ENCODE measurements at regions not wholly inside any gene's neighbourhood (a gene's known extent, or its start where the extent isn't known, plus 50 kb on each side); places are given as distances from the start of the nearest gene placed in this dataset.
"Not testable (repeated sequence)": the region's sequence is repeated elsewhere in the genome, so short reads cannot be mapped to it uniquely, and the experiment has no call there.

DNA sequence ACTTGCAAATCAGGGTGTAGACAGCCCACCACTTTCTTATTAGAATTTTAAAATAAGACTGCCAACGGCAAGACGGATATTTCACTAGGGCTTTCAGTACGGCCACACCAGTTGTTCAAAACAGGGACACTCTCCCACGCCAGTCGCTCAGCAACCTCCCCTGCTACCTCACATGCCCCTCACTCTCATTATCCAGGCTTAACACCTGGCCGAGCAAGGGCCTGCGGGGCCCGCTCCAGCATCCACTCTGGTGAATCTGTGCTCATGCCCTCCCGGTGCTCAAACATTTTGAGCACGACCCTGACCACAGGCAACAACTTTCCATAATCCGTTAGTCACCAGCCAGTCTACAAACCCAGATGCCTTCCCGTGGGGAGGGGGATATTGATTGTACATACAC, 209.5 kb downstream of the NPIPA8 start:
- H3K27ac Mint-ChIP-seq; H3K4me1 Mint-ChIP-seq; H3K9me3 Mint-ChIP-seq; ATAC-seq; H3K27me3 Mint-ChIP-seq; H3K36me3 Mint-ChIP-seq (ENCODE audit: low read depth); H3K4me3 Mint-ChIP-seq; DNase-seq: not testable (repeated sequence)

DNA sequence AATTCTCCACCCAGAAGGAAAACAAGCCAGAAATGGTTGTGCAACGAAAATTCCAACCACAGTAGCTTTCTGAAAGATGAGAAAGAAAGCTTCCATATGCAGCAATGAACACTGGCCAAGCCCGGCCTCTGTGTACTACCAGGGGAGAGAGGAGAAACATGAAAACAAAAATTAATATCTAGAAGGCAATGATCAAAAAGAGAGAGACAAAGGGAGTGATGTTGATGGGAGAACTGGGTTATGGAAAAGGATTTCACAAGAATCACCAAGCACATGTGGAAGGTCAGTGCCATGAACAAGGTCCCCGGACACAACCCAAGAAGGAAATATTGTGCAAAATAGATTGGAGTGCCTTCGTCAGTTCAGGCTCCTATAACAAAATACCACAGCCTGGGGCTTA, 217.4 kb downstream of the NPIPA8 start:
- H3K4me1 Mint-ChIP-seq; H3K9me3 Mint-ChIP-seq; DNase-seq; ATAC-seq; H3K4me3 Mint-ChIP-seq; H3K27me3 Mint-ChIP-seq; H3K36me3 Mint-ChIP-seq (ENCODE audit: low read depth); H3K27ac Mint-ChIP-seq: not testable (repeated sequence)

DNA sequence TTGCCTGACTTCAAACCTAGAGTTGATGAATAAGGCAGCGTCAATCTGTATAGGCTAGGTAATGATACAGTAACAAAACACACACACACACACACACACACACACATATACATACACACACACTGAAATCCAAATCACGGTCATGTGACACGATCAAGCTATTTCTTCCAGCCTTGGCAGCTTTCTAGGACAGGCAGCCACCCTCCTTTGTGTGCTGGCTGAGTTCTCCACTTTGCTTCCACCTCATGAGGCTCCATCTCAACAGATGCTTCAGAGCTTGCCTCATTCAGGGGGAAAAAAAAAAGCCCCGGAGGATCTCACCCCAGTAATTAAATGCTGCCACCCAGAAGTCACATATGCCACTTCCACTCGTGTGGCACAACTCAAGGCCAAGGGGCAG, 217.9 kb downstream of the NPIPA8 start:
- not testable (repeated sequence) for H3K4me1 Mint-ChIP-seq; H3K9me3 Mint-ChIP-seq; ATAC-seq; H3K36me3 Mint-ChIP-seq (ENCODE audit: low read depth); DNase-seq; H3K4me3 Mint-ChIP-seq; H3K27ac Mint-ChIP-seq; H3K27me3 Mint-ChIP-seq

DNA sequence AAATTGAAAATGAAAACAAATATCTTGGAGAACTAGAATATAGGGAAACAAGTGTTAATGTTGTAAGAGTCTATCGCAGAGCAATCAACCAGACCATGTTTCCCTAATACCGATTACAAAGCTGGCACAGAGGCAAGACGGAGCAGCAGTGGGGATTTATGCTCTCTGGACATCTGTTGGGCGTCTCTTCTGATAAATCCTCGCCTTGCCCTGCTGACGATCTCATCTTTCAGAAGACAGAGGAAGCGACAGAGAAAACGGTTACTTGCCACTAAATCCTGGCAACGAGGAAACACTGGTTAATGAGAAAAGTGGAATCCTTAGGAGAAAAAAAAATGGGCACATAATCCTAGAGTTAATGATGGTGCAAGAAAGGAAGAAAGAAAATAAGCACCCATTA, 218.5 kb downstream of the NPIPA8 start:
- not testable (repeated sequence) for H3K36me3 Mint-ChIP-seq (ENCODE audit: low read depth); ATAC-seq; H3K9me3 Mint-ChIP-seq; DNase-seq; H3K4me3 Mint-ChIP-seq; H3K27ac Mint-ChIP-seq; H3K4me1 Mint-ChIP-seq; H3K27me3 Mint-ChIP-seq

GRCh38 chr16:18104412-18104811, 232.1 kb downstream of the NPIPA8 start:
- H3K27me3 Mint-ChIP-seq; H3K27ac Mint-ChIP-seq; H3K4me1 Mint-ChIP-seq; ATAC-seq; H3K9me3 Mint-ChIP-seq; H3K36me3 Mint-ChIP-seq (ENCODE audit: low read depth); H3K4me3 Mint-ChIP-seq; DNase-seq: not testable (repeated sequence)

DNA sequence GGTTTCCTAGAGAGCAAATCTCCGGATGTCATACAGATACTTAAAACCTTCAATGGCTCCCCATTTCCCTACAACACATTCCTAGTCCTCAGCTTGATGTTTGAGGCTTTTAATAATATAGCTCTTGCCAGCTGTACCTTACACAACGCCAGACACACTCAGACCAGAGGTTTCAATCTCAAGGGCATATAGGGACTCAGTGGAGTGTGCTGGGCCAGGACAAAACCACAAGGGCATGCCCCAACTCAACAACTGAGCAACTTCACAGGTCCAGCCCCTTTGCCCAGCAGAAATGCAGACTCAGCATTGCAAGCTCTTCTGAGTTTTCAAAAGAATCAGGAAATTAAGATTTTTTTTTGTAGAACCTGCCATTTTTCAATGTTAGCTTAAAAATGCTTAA, 235.5 kb downstream of the NPIPA8 start:
- not testable (repeated sequence) for H3K27ac Mint-ChIP-seq; H3K4me3 Mint-ChIP-seq; H3K9me3 Mint-ChIP-seq; H3K4me1 Mint-ChIP-seq; H3K27me3 Mint-ChIP-seq; ATAC-seq; H3K36me3 Mint-ChIP-seq (ENCODE audit: low read depth); DNase-seq

GRCh38 chr16:18092605-18093004, 243.9 kb downstream of the NPIPA8 start:
- H3K4me1 Mint-ChIP-seq; ATAC-seq; H3K27me3 Mint-ChIP-seq; H3K36me3 Mint-ChIP-seq (ENCODE audit: low read depth); H3K27ac Mint-ChIP-seq; DNase-seq; H3K9me3 Mint-ChIP-seq; H3K4me3 Mint-ChIP-seq: not testable (repeated sequence)

DNA sequence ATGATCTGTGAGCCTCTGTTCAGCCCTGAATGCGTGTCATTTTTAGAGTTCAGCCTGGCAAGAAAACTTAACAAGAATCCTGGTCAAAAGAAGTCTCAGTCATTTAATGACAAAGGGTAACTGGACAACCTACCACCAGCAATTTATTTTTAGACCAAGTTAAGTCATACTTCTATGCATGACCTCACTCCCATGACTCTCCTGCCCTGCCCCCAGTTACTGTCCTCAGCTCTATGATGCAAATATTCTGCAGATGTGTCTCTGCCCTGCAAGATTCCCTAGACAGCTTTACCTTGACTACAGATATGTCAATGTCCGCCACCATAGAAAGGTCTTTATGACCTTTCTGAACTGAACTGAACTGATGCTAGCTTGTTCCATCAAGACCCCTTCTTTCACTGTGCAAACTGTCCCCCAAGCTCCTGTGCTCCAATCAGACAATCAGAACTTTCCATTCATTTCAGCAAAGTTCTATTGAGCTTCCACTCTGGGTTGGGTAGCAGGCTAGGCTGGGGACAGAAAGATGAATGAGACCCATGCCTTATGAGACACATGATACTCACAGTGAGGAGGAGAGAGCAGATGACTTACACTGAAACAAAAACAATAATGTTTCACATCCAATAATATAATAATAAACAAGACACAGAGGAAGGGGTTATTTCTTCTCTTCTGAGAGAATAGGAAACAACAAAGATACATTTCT, 255.7 kb downstream of the NPIPA8 start:
- not testable (repeated sequence) for DNase-seq; H3K27me3 Mint-ChIP-seq; H3K36me3 Mint-ChIP-seq (ENCODE audit: low read depth); H3K4me3 Mint-ChIP-seq; H3K4me1 Mint-ChIP-seq; H3K9me3 Mint-ChIP-seq; H3K27ac Mint-ChIP-seq; ATAC-seq

GRCh38 chr16:18077910-18078309, 258.6 kb downstream of the NPIPA8 start:
- not testable (repeated sequence) for H3K4me1 Mint-ChIP-seq; H3K27me3 Mint-ChIP-seq; H3K4me3 Mint-ChIP-seq; H3K36me3 Mint-ChIP-seq (ENCODE audit: low read depth); H3K9me3 Mint-ChIP-seq; H3K27ac Mint-ChIP-seq; DNase-seq; ATAC-seq

DNA sequence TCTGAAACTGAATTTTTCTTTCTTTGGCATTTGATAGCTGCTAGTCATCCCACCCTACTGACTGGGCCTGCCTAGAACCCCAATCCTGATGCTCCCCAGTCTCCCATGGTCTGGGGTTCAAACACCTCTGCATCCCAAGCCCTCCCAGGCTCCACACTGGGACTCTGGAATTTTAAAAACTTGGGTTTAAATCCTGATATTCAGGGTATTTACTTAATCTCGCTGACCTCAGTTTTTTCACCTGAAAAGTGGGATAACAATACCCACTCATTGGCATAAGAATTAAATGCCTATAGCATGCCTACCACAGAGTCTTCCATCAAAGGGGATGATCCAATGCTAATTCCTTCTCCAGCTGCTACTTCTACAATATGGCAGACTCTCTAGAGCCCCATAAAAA, 264.4 kb downstream of the NPIPA8 start:
- H3K27me3 Mint-ChIP-seq: no peaks in the 10 kb centered on the region
- no peak for ATAC-seq
- no peaks in the 10 kb centered on the region for H3K36me3 Mint-ChIP-seq (ENCODE audit: low read depth)
- DNase-seq: no peak
- H3K27ac Mint-ChIP-seq: no peak overlapping the region
- H3K4me1 Mint-ChIP-seq: no peaks in the 10 kb centered on the region
- H3K4me3 Mint-ChIP-seq: no peak overlapping the region
- peaks cover 5% of the 10 kb centered on the region for H3K9me3 Mint-ChIP-seq

GRCh38 chr16:18069683-18070082, 266.9 kb downstream of the NPIPA8 start:
- H3K27ac Mint-ChIP-seq: no peak overlapping the region

DNA sequence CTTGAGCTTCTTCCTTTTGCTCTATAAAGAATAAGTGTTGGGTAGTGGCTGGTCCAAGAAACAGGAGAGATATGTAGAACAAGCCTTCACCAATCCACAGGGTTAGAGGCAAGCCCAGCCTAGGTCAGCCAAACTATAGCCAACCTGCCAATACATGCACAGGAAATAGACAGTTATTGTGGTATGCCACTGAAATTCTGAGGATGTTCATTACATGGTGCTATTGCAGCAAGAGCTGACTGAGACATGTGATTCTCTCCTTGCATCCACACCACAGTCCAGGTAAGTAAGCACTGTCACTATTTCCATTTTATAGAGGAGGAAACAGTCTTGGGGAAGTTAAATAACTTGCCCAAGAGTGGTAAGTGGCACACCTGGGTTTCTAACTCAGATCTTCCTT, 268.1 kb downstream of the NPIPA8 start:
- no peaks in the 10 kb centered on the region for H3K27me3 Mint-ChIP-seq
- no peak overlapping the region for H3K27ac Mint-ChIP-seq
- DNase-seq: no peak
- ATAC-seq: no peak
- H3K4me3 Mint-ChIP-seq: no peak overlapping the region
- H3K4me1 Mint-ChIP-seq: no peaks in the 10 kb centered on the region
- H3K36me3 Mint-ChIP-seq (ENCODE audit: low read depth): no peaks in the 10 kb centered on the region
- peaks cover 5% of the 10 kb centered on the region for H3K9me3 Mint-ChIP-seq

More at GRCh38 chr16:18069683-18070082, 266.9 kb downstream of the NPIPA8 start:
- Mint-ChIP-seq H3K9me3 (peaks cover 5% of the 10 kb centered on the region), H3K4me3 (no peak overlapping the region), H3K36me3 (ENCODE audit: low read depth) (no peaks in the 10 kb centered on the region), H3K4me1 (no peaks in the 10 kb centered on the region), H3K27me3 (no peaks in the 10 kb centered on the region)
- DNase-seq: no peak
- no peak for ATAC-seq

DNA sequence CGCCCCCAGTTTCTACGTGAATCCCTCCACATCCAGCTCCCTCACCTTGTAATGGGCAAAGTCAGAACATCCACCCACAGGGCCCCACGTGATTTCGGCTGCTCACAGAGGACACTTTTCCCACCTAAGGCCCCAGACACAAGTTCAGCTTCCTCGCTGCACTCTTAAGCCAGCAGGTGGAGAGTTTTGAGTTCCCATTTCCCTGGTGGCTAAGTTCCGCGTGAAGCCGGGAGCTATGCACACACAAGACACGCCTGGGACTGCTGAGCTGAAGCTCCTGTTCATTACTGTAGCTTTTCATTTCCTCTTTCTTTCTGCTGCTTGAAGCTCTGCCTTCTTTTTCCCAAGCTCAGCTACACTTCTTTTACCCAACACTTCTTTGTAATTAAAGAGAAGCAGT, 273.8 kb downstream of the NPIPA8 start:
- Mint-ChIP-seq H3K27me3 (peaks cover 13% of the 10 kb centered on the region), H3K27ac (no peak overlapping the region), H3K9me3 (no peaks in the 10 kb centered on the region), H3K4me1 (no peaks in the 10 kb centered on the region), H3K4me3 (no peak overlapping the region), H3K36me3 (ENCODE audit: low read depth) (no peaks in the 10 kb centered on the region)
- ATAC-seq: no peak
- no peak for DNase-seq

DNA sequence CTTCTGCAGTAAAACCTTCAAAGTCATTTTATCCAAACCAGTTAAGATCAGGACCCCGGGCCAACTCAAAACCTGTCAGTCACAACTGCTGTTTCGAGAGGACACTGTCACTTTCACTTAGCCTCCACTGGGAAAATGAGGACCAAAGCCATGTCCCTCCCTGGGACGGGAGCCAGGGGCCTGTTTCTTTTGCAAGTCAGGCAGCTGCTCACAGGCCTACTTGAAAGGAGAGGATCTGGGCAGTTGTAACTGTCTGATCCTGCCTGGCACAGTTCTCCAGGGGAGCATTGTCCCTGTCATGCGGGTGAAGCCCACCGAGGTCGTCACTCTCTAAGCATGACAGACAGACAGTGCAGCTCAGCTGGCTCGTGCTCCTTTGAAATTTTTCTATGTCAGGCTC, 276.2 kb downstream of the NPIPA8 start:
- Mint-ChIP-seq H3K9me3 (no peaks in the 10 kb centered on the region), H3K36me3 (ENCODE audit: low read depth) (no peaks in the 10 kb centered on the region), H3K4me3 (no peak overlapping the region), H3K4me1 (no peaks in the 10 kb centered on the region), H3K27ac (no peak overlapping the region), H3K27me3 (peaks cover 13% of the 10 kb centered on the region)
- no peak for DNase-seq
- ATAC-seq: no peak

DNA sequence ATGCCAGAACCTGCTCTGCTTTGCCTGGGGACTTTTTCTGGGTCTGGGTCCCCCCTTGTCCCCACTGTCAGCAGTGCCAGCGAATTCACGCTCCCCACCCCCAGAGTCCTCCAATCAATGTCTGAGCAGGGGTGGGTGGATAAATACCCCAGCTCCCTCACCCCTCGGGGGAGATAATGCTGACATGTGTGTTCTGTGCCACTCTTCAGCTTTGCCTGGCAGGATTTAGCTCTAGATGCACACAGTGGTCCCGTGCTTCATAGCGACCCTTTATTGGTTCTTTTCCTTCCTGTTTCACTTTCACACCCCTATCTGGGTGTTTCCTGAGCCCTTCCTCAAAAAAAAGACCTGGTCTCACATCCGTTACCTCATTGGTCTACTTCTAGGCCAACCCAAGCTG, 277.0 kb downstream of the NPIPA8 start:
- no peaks in the 10 kb centered on the region for H3K36me3 Mint-ChIP-seq (ENCODE audit: low read depth)
- H3K9me3 Mint-ChIP-seq: no peaks in the 10 kb centered on the region
- H3K27ac Mint-ChIP-seq: no peak overlapping the region
- DNase-seq (no peak), ATAC-seq (no peak)
- H3K4me1 Mint-ChIP-seq: no peaks in the 10 kb centered on the region
- H3K27me3 Mint-ChIP-seq: peaks cover 13% of the 10 kb centered on the region
- no peak overlapping the region for H3K4me3 Mint-ChIP-seq

- H3K4me3 Mint-ChIP-seq: no peak overlapping the region
- H3K27ac Mint-ChIP-seq: no peak overlapping the region
- H3K4me1 Mint-ChIP-seq: no peaks in the 10 kb centered on the region
- no peaks in the 10 kb centered on the region for H3K9me3 Mint-ChIP-seq
- ATAC-seq (no peak), DNase-seq (no peak)
- peaks cover 13% of the 10 kb centered on the region for H3K27me3 Mint-ChIP-seq
- no peaks in the 10 kb centered on the region for H3K36me3 Mint-ChIP-seq (ENCODE audit: low read depth)
Observed at GRCh38 chr16:18059089-18059488, 277.4 kb downstream of the NPIPA8 start.

Data from activated naive CD8-positive, alpha-beta T cell treated with anti-CD3 and anti-CD28 coated beads, Interleukin-2, amount 50 U/mL, for 24 hours (primary cell).